ENCODE measurements at regions not wholly inside any gene's neighbourhood (a gene's known extent, or its start where the extent isn't known, plus 50 kb on each side); places are given as distances from the start of the nearest gene placed in this dataset.

- TF ChIP-seq POLR2A (IDR thresholded peaks at IDR 0.05) (no peak), CTCF (IDR thresholded peaks at IDR 0.05) (no peak)
- no peak for DNase-seq
- no peak for ATAC-seq
- H3K27me3 ChIP-seq, result no peaks in the 10 kb centered on the region
- H3K4me1 ChIP-seq, result no peaks in the 10 kb centered on the region
- intact Hi-C loops (cut with DNase I), result no loop called here
- no peaks in the 10 kb centered on the region for H3K36me3 ChIP-seq
- WGBS, 4 donors, result 75 to 93% (median 90%) methylated on average over 3 of the region's 3 CpGs
- H3K4me3 ChIP-seq, result no peak overlapping the region
- no peaks in the 10 kb centered on the region for H3K9me3 ChIP-seq
- no peak overlapping the region for H3K27ac ChIP-seq
Measured at GRCh38 chr9:29637471-29638237, 2064.4 kb upstream of the C9orf72 start.

- H3K9me3 ChIP-seq, result no peaks in the 10 kb centered on the region
- no peaks in the 10 kb centered on the region for H3K27me3 ChIP-seq
- no peak for TF ChIP-seq CTCF (IDR thresholded peaks at IDR 0.05)
- no peak for TF ChIP-seq POLR2A (IDR thresholded peaks at IDR 0.05)
- H3K27ac ChIP-seq, result no peak overlapping the region
- 56 to 68% (median 61%) methylated on average over 2 of the region's 2 CpGs for WGBS, 4 donors
- H3K4me1 ChIP-seq, result no peaks in the 10 kb centered on the region
- no peak overlapping the region for H3K4me3 ChIP-seq
- DNase-seq, result no peak
- ATAC-seq, result no peak
- intact Hi-C loops (cut with DNase I), result no loop called here
- no peaks in the 10 kb centered on the region for H3K36me3 ChIP-seq
Measured at GRCh38 chr9:29640507-29640906, 2067.2 kb upstream of the C9orf72 start.

- TF ChIP-seq CTCF (IDR thresholded peaks at IDR 0.05), result no peak
- no peak for TF ChIP-seq POLR2A (IDR thresholded peaks at IDR 0.05)
- no peak for DNase-seq
- H3K36me3 ChIP-seq, result no peaks in the 10 kb centered on the region
- H3K4me1 ChIP-seq, result no peaks in the 10 kb centered on the region
- no peaks in the 10 kb centered on the region for H3K9me3 ChIP-seq
- H3K27me3 ChIP-seq, result no peaks in the 10 kb centered on the region
- H3K4me3 ChIP-seq, result no peak overlapping the region
- H3K27ac ChIP-seq, result no peak overlapping the region
- intact Hi-C loops (cut with DNase I), result no loop called here
- ATAC-seq, result no peak
Measured at GRCh38 chr9:29644514-29644913, 2071.2 kb upstream of the C9orf72 start.

- no peak for DNase-seq
- H3K27ac ChIP-seq, result no peak overlapping the region
- H3K4me1 ChIP-seq, result no peaks in the 10 kb centered on the region
- H3K36me3 ChIP-seq, result no peaks in the 10 kb centered on the region
- no peak overlapping the region for H3K4me3 ChIP-seq
- H3K9me3 ChIP-seq, result no peaks in the 10 kb centered on the region
- TF ChIP-seq CTCF (IDR thresholded peaks at IDR 0.05) (no peak), POLR2A (IDR thresholded peaks at IDR 0.05) (no peak)
- no peak for ATAC-seq
- intact Hi-C loops (cut with DNase I), result loop anchor here in 1 of 10 donors (2.0 kb wide), 1 partner anchor 17 kb away; no protein-coding TSS in a partner anchor
- no peaks in the 10 kb centered on the region for H3K27me3 ChIP-seq
Measured at GRCh38 chr9:29647451-29647850, 2074.2 kb upstream of the C9orf72 start.
